KBM-7 (cell line): ENCODE measurements at regions not wholly inside any gene's neighbourhood (a gene's known extent, or its start where the extent isn't known, plus 50 kb on each side); places are given as distances from the start of the nearest gene placed in this dataset.
"Not testable (repeated sequence)": the region's sequence is repeated elsewhere in the genome, so short reads cannot be mapped to it uniquely, and the experiment has no call there.

ENCODE experiments used
- DNase-seq: peaks from one replicate; pipeline ENCODE4 v3.0.0-alpha.2; 2015
- in situ Hi-C: fragments of 300-500 bp; cut with MboI; formaldehyde crosslinking; loops from 2 replicates; pipeline ENCODE4 v1.14.3; 2020; ENCODE audit warnings: low sequenced_read_pairs, low pct_unique_long_range_greater_than_20kb, mixed read lengths

- DNase-seq, in situ Hi-C loops: not testable (repeated sequence)
Observed at GRCh38 chr9:42513535-42513934, 330.1 kb downstream of the SPATA31A6 start.

GRCh38 chr9:42534325-42534983, 351.0 kb downstream of the SPATA31A6 start:
- in situ Hi-C loops, DNase-seq: not testable (repeated sequence)

GRCh38 chr9:42534984-42535325, 351.5 kb downstream of the SPATA31A6 start:
- in situ Hi-C loops = not testable (repeated sequence)
- peak; percentile 13 for DNase-seq

- DNase-seq, in situ Hi-C loops: not testable (repeated sequence)
Observed at GRCh38 chr9:42550789-42551357, 367.4 kb downstream of the SPATA31A6 start.

- DNase-seq, in situ Hi-C loops: not testable (repeated sequence)
Observed at GRCh38 chr9:42568530-42568929, 385.1 kb downstream of the SPATA31A6 start.

GRCh38 chr9:42568942-42569556, 385.6 kb downstream of the SPATA31A6 start:
- DNase-seq, in situ Hi-C loops: not testable (repeated sequence)

GRCh38 chr9:42577851-42578250, 394.4 kb downstream of the SPATA31A6 start:
- in situ Hi-C loops, DNase-seq: not testable (repeated sequence)
